T-helper 22 cell (primary cell): ENCODE measurements at regions not wholly inside any gene's neighbourhood (a gene's known extent, or its start where the extent isn't known, plus 50 kb on each side); places are given as distances from the start of the nearest gene placed in this dataset.
"Not testable (repeated sequence)": the region's sequence is repeated elsewhere in the genome, so short reads cannot be mapped to it uniquely, and the experiment has no call there.

Experiments used
- DNase-seq: peaks from one replicate; pipeline ENCODE4 v3.0.0-alpha.2; 2020; ENCODE audit warnings: low read depth

DNA sequence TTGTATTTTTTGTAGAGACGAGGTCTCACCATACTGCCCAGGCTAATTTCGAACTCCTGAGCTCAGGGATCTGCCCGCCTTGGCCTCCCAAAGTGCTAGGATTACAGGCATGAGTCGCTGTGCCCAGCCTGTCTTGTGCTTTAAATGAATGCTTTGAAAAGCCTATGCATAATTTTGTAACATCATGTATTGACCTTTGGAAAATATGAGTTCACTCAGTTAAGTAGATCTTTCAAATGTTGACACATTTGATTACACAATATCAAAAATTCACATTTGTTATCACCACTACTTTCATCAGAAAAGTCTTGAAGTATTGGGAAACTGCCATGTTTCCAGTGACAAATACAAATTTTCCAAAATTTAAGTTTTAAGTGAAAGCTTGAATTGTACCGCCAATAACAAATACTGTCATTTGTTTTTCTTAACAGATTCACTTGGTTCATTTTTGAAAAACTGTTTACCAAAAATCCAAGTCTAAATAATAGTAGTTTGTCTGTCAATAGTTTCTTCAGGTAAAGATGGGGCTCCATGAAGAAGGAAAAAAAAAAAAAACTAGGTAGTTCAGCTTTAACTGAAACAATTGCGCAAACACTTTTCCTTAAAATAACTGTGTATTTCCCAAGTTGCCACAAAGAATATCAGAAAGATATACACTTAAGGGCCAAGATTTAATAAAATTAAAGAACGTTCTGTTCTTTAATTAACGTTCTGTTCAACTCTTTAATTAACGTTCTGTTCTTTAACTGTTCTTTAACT lies 233.2 kb upstream of the NR5A2 start:
- DNase-seq = no peak

DNA sequence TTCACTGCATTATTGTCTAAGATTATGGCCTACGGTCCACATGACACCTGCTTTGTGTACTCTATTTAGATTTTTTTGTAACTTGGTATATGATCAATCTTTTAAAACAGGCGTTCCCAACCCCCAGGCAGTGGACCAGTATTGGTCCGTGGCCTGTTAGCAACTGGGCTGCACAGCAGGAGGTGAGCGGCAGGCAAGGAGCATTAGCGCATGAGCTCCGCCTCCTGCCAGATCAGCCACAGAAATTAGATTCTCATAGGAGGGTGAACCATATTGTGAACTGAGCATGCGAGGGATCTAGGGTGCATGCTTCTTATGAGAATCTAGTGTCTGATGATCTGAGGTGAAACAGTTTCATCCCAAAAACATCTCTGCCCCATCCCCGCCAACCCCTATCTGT lies 228.4 kb upstream of the NR5A2 start:
- no peak for DNase-seq

DNA sequence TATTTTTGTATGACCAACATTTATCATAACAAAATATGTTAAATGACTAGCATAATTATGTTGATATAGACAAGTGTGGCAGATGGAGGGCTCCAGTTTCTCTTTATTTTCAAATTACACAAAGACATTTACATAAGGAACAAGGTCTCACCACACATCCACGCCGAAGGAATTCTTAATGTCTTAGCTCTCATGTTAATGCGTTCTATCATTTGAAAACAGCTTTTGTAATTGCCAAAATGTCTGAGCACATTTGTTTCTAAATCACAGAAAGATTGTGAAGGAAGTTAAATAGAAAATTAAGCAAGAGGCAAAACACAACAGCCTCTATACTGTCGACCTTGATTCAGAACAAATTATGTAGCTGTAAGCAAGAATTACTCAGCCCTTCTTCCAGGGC lies 223.0 kb upstream of the NR5A2 start:
- no peak for DNase-seq

DNA sequence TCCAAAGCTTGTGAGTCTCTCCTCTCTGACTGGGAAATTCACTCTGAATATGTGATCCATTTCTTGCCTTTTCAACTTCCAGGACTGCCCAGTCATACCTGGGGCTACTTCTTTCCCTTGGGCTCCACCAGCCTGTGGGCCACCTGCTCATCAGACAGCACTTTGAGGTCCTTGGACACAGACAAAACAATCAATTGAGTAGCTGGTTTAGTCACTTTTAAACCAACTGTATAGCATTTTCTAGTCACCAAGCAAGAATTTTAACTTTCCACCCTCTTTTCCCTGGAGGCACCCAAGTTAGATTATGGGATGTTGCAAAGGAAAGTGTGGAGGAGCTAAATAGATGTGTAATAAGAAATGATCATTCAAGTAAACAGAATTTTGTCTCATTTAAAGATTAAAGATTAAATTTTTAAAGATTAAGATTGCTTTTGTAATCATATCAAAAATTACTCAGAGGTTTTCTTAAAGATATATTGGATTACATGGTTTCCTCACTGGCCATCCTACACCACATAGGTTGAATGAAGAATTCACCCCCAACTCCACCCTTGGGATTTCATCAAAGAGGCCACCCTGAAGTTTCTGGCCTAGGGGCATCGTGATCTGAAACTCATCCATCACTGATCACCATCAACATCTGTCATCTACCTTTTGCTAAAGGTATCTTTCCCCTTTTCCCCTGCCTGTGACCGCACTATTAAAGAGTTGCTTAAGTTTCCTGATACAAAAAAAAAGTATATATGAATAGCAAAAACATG lies 219.2 kb upstream of the NR5A2 start:
- no peak for DNase-seq

DNA sequence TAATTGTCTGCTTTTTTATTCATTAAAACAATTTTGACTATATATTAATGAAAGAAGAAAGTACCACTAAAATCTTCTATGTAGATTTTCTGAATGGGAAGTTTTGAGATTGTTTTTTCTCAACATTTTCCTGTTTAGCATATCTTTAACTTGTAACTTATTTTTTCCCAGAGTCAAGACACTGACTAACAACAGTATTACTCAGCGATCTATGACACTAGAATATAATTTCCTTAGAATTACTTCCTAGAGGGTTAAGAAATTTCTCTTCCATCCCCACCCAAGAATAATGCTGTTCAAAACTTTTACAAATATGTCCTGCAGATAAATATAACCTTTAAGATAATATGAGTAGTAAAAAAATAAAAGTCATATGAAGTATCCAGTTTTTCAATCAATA lies 218.2 kb upstream of the NR5A2 start:
- DNase-seq = no peak

DNA sequence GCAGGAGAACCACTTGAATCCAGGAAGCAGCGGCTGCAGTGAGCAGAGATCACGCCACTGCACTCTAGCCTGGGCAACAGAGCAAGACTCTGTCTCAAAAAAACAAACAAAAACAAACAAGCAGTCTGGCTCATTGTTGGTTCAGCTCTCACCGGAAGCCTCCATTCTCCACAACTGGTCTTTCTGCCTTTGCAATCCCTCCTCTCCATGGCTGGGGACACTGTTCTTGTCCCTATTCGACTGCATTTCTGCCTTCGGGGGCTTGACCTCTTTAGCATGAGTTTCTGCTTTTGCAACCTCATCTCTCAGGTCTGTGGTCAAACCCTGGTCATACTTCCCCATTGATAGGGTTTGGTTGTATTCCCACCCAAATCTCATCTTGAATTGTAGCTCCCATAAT lies 216.3 kb upstream of the NR5A2 start:
- no peak for DNase-seq

DNA sequence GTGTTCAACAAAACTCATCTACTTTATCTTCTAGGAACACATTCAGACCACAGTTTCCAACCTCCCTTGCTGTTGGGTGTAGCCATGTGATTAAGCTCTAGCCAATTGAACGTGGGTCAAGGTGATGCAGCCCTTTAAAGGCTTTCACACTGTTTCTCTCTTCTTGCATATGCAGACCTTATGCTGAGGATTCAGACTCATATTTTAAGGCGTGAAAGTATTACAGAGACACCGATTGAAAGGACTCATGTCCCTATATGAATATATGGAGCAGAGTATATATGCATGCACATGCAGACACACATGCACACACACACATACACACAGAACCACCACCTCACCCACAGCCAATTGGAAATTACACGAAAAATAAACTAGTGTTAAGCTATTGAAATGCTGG lies 214.3 kb upstream of the NR5A2 start:
- DNase-seq = no peak

DNA sequence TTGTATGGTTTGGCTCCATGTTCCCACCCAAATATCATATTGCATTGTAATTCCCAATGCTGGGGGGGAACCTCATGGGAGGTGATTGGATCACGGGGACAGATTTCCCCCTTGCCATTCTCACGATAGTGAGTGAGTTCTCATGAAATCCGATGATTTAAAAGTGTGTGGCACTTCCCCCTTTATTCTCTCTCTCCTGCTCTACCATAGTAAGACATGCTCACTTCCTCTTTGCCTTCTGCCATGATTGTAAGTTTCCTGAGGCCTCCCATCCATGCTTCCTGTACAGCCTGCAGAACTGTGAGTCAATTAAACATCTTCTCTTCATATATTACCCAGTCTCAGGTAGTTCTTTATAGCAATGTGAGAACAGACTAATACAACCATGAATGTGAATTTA lies 211.6 kb upstream of the NR5A2 start:
- DNase-seq = no peak

DNA sequence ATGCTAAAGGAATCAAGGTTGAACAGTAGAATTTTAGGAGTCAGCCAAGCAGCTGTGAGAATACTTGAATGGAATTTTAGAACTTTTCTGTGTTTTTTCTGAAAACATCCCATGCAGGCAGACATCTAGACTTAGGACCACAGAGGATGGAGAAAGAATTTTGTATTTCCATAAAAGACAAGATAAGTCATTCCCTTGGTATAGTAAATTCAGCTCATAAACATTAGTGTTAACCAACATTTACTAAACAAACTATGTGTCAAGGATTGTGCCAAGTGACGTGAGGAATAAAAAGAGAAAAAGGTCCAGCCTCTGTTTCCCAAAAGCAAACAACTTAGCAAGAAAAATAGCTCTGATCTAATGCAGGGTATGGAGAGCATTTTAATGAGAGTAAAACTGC lies 210.2 kb upstream of the NR5A2 start:
- DNase-seq = no peak

DNA sequence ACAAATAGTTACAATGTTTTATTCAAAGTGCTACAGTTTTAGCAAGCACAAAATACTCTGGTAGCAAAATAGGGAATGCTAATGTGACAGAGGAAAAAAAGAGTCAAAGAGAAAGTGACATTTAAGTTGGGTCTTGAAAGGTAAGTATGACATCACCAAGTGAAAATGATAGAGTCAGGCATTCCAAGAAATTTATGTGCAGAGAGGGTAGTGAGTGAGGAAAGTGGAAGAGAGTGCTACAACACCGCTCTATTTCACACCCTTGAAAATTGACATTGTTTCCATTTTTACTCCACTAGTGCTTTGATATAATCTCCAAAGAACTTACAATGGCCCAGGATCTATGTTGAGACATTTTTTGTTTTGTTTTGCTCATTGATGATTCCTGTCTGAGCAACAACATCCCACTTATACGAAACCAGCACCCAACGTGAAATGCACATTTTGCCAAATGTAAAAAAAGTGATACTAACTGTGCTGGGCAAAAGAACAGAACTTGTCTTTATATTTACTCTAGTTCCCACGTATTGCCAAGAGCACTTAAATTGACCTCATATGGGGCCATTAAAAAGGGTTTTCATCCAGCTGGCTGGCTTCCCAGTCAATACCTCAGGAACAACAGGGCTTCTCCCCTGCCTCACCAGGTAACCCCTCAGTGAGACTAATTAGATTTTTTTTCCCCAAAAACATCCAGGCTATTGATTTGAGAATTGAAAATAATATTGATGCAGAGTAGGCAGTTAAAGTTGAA lies 206.3 kb upstream of the NR5A2 start:
- no peak for DNase-seq

DNA sequence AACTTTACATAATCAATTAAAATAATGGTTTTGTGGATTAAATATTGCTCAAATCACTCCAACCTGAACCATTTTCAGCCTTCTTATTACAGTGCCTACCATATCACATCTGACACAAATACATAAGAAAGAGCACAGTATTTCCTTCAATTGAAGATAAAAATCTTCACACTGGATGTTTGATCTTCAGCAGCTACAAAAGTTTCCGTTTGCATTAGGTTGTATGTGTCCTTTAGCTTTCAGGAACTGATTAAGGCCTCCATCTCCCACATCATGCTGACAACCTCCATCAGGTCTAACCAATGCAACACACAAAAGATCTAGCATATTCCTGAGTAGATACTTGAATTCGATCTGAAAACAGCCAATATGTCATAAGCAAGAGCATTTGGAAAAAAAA lies 195.1 kb upstream of the NR5A2 start:
- DNase-seq = no peak

DNA sequence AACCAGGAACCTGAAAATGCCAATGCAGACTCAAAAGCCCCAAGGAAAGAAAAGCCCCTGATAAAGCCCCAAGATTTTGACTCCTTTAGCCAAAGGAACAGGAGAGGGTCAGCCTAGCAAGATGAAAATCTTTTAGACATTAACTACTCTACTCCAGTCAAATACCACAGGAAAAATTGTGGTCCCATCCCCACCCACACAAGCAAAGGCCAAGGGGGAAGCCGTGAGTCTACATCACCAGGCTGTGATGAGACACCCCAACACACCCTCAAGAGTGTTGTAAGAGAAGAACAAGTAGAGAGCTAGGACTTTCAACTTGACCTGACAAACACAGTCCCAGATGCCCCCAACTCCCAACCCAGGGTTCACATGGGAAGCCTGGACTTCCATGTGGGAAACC lies 192.8 kb upstream of the NR5A2 start:
- DNase-seq = no peak

DNA sequence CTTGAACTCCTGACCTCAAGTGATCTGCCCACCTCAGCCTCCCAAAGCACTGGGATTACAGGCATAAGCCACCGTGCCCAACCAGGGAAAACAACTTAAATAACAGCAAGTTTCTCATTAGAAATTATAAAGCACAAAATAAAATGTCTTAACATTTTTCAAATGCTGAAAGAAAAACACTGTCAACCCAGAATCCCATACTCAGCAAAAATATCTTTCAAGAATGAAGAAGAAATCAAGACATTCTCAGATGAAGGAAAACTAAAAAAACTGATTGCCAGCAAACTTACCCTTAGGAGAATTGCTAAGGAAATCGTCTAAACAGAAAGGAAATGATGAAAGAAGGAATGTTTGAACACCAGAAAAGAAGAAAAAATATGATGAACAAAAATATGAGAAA lies 191.1 kb upstream of the NR5A2 start:
- no peak for DNase-seq

DNA sequence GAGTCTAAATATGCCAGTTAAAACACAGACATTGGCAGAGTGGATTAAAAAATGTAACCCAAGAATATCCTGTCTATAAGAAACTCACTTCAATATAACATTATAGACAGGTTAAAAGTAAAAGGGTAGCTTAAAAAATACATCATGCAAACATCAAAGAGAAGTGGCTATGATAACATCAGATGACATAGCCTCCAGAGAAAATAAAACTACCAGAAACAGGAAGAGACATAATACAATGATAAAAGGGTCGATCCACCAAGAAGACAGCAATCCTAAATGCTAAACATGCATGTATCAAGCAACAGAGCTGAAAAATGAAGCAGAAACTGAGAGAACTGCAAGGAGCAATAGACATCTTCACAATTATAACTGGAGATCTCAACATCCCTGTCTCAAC lies 190.2 kb upstream of the NR5A2 start:
- DNase-seq = no peak

DNA sequence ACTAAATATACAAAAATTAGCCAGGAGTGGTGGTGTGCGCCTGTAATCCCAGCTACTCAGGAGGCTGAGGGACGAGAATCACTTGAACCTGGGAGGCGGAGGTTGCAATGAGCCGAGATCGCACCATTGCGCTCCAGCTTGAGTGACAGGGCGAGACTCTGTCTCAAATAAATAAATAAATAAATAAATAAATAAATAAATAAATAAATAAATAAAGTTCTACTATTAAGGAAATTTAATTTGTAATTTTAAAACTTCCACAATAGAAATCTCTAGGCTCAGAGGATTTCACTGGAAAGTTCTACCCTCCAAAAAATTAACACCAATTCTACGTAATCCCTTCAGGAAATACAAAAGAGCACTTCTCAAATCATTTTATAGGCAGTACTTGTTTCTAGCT lies 187.9 kb upstream of the NR5A2 start:
- not testable (repeated sequence) for DNase-seq

DNA sequence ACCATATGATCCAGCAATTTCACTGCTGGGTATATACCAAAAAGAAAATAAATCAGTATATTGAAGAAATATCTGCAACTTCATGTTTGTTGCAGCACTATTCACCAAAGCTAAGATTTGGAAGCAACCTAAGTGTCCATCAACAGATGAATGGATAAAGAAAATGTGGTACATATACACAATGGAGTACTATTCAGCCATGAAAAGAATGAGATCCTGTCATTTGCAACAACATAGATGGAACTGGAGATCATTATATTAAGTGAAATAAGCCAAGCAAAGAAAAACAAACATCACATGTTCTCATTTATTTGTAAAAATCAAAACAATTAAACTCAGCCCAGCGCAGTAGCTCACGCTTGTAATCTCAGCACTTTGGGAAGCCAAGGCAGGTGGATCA lies 184.4 kb upstream of the NR5A2 start:
- not testable (repeated sequence) for DNase-seq

DNA sequence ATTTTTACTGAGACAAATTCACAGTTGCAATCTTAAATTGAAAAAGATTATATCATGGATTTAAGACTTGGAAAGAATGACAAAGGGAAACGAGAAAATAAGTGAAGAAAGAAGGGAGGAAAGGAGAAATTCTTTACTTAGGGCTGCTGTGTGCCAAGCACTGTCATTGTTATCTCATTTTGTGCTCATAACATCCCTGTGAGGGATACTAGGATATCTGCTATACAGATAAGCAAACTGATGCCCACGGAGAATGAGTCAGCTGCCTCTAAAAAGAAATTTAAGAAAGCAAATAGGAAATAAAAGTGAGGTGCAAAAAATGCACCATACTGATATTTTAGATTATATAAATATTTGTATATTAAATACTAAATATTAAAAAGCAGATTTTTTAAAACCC lies 183.6 kb upstream of the NR5A2 start:
- no peak for DNase-seq

DNA sequence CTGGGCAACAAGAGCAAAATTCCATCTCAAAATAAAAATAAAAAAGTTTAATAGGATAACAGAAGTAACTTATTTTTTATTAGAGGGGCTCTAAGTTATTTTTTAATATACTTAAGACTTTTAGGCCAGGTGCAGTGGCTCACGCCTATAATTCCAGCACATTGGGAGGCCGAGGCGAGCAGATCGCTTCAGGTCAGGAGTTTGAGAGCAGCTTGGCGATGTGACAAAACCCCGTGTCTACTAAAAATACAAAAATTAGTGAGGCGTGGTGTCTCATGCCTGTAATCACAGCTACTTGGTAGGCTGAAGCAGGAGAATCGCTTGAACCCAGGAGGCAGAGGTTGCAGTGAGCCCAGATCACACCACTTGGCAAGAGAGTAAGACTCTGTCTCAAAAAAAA lies 180.5 kb upstream of the NR5A2 start:
- DNase-seq = no peak

DNA sequence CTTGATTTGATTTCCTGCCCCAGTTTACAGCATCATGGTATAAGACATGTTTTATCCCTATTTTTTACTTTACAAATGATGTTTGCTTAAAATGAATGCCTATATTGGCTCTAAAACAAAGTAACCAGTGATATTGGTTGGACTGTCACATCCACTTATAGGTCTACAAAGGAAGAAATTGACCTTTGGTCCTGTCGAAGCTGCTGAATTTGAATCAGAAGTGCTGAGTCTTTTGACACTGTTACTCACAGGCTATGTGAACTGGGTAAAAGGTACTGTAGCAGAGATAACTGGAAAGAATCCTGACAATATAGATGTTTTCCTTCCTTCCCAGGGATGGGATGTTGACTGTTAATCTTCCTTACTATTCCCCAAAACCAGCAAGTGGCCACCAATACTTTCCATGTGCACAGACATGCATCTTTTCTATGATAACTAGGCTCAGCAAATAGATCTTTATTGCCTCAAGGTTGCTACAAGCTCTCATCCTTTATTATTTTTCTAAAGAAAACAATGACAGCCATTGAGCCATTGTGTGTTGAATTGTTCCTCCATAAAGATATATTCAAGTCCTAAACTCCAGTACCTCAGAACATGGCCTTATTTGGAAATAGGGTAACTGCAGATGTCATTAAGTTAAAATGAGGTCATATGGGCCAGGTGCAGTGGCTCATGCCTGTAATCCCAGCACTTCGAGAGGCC lies 175.9 kb upstream of the NR5A2 start:
- no peak for DNase-seq

DNA sequence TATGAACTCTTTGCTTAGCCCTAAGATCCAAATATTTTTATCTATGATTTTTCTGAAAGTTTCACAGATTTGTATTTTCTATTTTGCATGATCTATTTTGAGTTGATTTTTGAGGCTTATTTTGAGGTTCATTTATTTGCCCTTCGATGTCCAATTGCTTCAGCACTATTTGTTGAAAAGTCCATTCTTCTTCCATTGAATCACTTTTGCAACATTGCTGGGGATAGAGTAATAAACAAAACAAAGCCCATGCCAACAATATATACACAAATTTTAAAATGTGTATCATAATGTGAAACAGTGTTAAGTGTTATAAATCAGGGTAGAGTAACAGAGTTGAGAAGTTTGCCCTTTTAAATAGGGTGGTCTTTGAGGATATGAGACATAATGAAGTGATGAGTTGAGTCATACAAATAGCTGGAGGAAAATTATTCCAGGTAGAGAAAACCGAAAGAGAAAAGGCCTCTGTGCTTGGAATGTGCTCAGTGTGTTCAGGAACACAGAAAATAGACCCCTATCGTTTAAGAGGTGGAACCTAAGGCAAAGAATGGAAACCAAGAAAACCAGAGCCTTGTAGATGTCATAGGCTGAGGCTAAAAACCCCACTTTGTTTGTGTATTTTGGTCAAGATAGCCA lies 172.7 kb upstream of the NR5A2 start:
- no peak for DNase-seq

DNA sequence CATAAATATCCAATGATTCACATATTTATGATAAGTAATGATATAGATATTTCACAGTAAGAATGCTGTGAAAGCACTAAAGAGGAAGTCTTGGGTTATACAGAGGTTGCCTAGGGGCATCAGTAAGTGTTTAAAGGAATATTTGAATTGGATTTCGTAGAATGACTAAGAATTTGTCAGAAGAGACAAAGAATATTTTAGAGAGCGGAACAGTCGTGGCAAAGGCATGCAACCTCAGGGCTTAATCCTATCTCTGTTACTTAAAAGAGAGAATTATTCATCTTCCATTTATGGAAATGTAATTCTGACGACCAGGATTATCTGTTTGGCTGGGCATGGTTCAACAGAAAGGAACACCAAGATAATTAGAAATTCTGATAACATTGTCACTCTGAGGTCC lies 171.9 kb upstream of the NR5A2 start:
- no peak for DNase-seq

DNA sequence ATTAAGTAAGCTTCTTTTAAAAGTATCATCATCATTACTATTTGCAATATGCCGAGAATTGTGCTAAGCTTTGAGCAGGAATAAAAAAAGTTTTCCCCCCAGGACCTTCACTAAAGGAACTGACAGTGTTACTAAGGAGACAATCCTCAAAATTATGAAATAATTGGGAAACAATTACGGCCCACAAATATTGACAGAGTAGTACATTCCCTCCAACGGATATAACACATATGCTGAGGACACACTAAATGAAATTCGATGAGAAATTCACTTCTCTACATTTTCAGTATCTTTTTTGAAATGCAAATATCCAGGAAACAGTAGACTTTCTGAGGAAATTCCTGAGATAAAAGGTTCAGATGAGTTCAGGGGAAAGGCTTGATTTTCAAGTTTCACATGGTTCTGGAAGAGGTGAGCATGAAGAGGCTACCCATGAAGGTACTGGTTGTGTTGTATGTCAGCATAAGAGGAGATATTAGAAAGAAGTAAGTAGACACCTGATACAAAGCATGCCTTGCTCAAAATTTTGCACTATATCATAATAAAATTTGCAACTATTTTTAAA lies 171.2 kb upstream of the NR5A2 start:
- no peak for DNase-seq
